Fibroblast of the conjunctiva (primary cell): ENCODE measurements at regions not wholly inside any gene's neighbourhood (a gene's known extent, or its start where the extent isn't known, plus 50 kb on each side); places are given as distances from the start of the nearest gene placed in this dataset.
"Not testable (repeated sequence)": the region's sequence is repeated elsewhere in the genome, so short reads cannot be mapped to it uniquely, and the experiment has no call there.

Experiments used
- DNase-seq: peaks from one replicate; pipeline ENCODE4 v3.0.0-alpha.2; 2010; ENCODE audit warnings: low read depth

- not testable (repeated sequence) for DNase-seq
These were observed 197.1 kb upstream of the TBL1XR1 start for GRCh38 chr3:177394231-177395024.

- DNase-seq, result no peak
These were observed 199.5 kb upstream of the TBL1XR1 start for GRCh38 chr3:177396733-177397132.

GRCh38 chr3:177401375-177401774 is 204.1 kb upstream of the TBL1XR1 start:
- no peak for DNase-seq

GRCh38 chr3:177402533-177402932 is 205.3 kb upstream of the TBL1XR1 start:
- DNase-seq, result no peak

- no peak for DNase-seq
These were observed 207.9 kb upstream of the TBL1XR1 start for GRCh38 chr3:177405191-177405672.

- no peak for DNase-seq
These were observed 213.4 kb upstream of the TBL1XR1 start for GRCh38 chr3:177410730-177411129.

- no peak for DNase-seq
These were observed 213.9 kb upstream of the TBL1XR1 start for GRCh38 chr3:177411201-177411600.

- DNase-seq, result not testable (repeated sequence)
These were observed 215.4 kb upstream of the TBL1XR1 start for GRCh38 chr3:177412677-177413170.

GRCh38 chr3:177414093-177414492 is 216.8 kb upstream of the TBL1XR1 start:
- DNase-seq, result no peak

- no peak for DNase-seq
These were observed 221.5 kb upstream of the TBL1XR1 start for GRCh38 chr3:177418787-177419186.

- no peak for DNase-seq
These were observed 222.8 kb upstream of the TBL1XR1 start for GRCh38 chr3:177419904-177420601.

- DNase-seq, result peak; percentile 52
These were observed 223.6 kb upstream of the TBL1XR1 start for GRCh38 chr3:177420651-177421480.

- no peak for DNase-seq
These were observed 224.2 kb upstream of the TBL1XR1 start for GRCh38 chr3:177421481-177421785.

- DNase-seq, result no peak
These were observed 227.2 kb upstream of the TBL1XR1 start for GRCh38 chr3:177424521-177424920.

- DNase-seq, result no peak
These were observed 227.8 kb upstream of the TBL1XR1 start for GRCh38 chr3:177425042-177425441.

GRCh38 chr3:177426106-177426877 is 229.0 kb upstream of the TBL1XR1 start:
- no peak for DNase-seq

- no peak for DNase-seq
These were observed 229.7 kb upstream of the TBL1XR1 start for GRCh38 chr3:177426878-177427495.

- no peak for DNase-seq
These were observed 230.3 kb upstream of the TBL1XR1 start for GRCh38 chr3:177427540-177427939.

- DNase-seq, result no peak
These were observed 231.8 kb upstream of the TBL1XR1 start for GRCh38 chr3:177429079-177429478.

- no peak for DNase-seq
These were observed 232.5 kb upstream of the TBL1XR1 start for GRCh38 chr3:177429771-177430170.

- DNase-seq, result no peak
These were observed 233.4 kb upstream of the TBL1XR1 start for GRCh38 chr3:177430653-177431052.
